ENCODE measurements at regions not wholly inside any gene's neighbourhood (a gene's known extent, or its start where the extent isn't known, plus 50 kb on each side); places are given as distances from the start of the nearest gene placed in this dataset.

DNA sequence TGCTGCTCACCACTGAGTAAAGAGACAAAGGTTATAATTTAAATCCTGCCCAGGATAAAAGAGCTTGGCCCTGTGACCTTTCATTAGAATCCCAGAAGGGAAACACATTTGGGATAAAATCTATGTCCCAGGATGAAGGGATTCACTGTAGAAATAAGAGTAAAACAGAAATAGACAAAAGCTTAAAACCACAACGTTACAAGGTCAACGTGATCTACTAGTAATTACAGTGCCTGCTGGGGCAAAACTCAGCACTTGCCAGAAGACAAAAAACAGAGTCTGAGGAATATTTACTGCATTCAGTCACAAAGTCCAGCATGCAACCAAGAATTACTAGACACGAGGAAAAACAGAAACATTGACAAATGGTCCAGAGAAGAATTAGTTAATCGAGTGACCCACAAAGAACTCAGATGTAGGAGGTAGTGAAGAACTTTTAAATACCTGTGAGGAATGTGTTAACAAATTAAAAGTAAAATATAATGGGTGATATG, 982.3 kb downstream of the GATA3 start:
- TF ChIP-seq, protein P1, sequence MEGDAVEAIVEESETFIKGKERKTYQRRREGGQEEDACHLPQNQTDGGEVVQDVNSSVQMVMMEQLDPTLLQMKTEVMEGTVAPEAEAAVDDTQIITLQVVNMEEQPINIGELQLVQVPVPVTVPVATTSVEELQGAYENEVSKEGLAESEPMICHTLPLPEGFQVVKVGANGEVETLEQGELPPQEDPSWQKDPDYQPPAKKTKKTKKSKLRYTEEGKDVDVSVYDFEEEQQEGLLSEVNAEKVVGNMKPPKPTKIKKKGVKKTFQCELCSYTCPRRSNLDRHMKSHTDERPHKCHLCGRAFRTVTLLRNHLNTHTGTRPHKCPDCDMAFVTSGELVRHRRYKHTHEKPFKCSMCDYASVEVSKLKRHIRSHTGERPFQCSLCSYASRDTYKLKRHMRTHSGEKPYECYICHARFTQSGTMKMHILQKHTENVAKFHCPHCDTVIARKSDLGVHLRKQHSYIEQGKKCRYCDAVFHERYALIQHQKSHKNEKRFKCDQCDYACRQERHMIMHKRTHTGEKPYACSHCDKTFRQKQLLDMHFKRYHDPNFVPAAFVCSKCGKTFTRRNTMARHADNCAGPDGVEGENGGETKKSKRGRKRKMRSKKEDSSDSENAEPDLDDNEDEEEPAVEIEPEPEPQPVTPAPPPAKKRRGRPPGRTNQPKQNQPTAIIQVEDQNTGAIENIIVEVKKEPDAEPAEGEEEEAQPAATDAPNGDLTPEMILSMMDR (IDR thresholded peaks at IDR 0.05; ENCODE audit: control extremely low read depth, extremely low read depth, low read depth, missing control alignments), result no peak
- ChIA-PET POLR2A (no interaction called here), CTCF (interaction anchor here (1.4 kb wide), 1 partner anchor 14 kb away, joined by 4 read pairs; no protein-coding TSS in a partner anchor)
- no peak for DNase-seq (ENCODE audit: extremely low spot score)

DNA sequence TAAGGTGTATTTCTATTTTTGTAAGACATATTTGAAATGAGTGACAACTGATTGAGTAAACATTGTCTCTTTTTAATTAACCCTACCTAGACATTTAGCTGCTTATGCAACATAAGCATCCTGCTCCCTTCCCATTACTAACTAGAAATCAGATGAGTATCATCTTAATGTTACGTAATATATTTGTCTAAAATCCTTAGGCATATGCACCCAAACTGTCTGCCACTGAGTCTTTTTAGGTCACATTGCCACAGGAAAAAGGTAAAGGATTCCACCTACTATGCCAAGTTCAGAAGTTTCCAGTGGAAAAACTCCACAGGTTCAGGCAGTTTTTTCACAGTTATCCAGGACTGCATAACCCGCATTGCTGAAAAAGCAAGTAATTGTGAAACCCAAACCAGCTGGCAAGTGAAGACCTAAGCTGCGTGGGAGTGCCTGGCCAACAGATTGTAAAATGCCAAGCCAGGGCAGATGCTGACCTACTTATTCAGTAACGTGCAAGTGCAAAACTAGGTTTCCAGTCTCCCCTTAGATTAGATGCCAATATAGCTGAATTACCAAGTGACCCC, 983.7 kb downstream of the GATA3 start:
- ChIA-PET CTCF (no interaction called here), POLR2A (no interaction called here)
- no peak for DNase-seq (ENCODE audit: extremely low spot score)
- TF ChIP-seq, protein P1 (IDR thresholded peaks at IDR 0.05; ENCODE audit: control extremely low read depth, extremely low read depth, low read depth, missing control alignments), result no peak

DNA sequence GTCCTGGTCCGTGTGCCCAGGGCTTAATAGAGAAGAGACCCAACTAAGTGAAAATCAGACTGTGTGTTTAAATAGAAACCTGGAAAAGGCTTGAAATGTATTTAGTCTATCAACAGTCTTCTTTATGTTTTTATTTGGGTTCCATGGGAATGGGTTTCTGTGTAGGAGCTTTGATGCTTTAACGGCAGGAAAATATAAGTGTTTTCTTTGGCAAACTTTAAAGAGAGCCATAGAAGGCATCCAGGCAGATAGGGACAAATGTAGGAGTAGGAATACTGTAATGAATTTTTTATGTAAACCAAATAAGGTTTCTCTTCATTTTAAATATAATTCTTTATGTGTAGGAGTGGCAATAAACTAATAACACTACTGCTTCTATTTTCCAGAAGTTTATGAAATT, 989.0 kb downstream of the GATA3 start:
- TF ChIP-seq, protein P1 (IDR thresholded peaks at IDR 0.05; ENCODE audit: control extremely low read depth, extremely low read depth, low read depth, missing control alignments), result no peak
- ChIA-PET POLR2A (no interaction called here), CTCF (no interaction called here)
- no peak for DNase-seq (ENCODE audit: extremely low spot score)

DNA sequence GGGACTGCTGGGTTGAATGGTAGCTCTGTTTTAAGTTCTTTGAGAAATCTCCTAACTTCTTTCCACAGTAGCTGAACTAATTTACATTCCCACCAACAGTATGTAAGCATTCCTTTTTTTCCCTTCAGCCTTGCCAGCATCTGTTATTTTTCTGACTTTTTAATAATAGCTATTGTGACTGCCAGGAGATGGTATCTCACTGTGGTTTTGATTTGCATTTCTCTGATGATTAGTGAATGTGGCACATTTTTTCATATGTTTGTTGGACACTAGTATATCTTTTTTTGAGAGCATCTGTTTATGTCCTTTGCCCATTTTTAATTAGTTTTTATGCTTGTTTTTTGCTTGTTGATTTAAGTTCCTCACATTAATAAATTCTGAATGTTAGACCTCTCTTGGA, 990.8 kb downstream of the GATA3 start:
- ChIA-PET POLR2A (no interaction called here), CTCF (interaction anchor here (1.3 to 1.6 kb wide), 2 partner anchors 12 to 79 kb away, joined by 3 to 7 read pairs; no protein-coding TSS in a partner anchor)
- DNase-seq (ENCODE audit: extremely low spot score), result no peak
- TF ChIP-seq, protein P1 (IDR thresholded peaks at IDR 0.05; ENCODE audit: control extremely low read depth, extremely low read depth, low read depth, missing control alignments), result no peak

DNA sequence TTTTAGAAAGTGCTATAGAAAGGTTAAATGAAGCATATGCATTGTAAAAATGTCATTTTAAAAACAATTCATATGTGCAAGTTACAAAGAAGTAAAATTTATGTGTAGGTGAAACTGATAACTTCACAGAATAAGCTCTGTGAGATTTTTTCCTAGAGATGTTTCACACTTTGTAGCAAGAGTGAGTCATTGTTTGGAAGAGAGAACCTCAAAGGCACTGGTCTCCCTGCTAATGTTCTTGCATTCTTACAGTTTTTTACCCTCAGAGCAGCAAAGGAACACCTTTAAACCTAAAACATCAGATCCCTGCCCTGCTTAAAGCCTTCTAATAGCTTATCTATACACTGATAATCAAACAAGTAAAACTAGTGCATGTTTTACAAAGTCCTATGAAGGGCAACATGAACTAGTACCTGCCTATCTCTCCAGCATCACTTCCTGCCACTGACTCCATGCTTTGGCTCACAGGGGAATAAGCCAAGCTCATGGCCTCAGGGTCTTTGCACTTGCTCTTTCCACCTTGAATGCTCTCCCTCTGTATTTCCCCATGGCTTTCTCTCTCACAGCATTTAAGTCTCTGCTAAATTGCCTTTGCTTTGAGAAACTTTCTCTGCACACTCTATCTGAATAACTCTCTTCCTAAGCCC, 997.0 kb downstream of the GATA3 start:
- no peak for DNase-seq (ENCODE audit: extremely low spot score)
- POLR2A ChIA-PET, result no interaction called here
- TF ChIP-seq, protein P1 (IDR thresholded peaks at IDR 0.05; ENCODE audit: control extremely low read depth, extremely low read depth, low read depth, missing control alignments), result no peak
- CTCF ChIA-PET, result no interaction called here

DNA sequence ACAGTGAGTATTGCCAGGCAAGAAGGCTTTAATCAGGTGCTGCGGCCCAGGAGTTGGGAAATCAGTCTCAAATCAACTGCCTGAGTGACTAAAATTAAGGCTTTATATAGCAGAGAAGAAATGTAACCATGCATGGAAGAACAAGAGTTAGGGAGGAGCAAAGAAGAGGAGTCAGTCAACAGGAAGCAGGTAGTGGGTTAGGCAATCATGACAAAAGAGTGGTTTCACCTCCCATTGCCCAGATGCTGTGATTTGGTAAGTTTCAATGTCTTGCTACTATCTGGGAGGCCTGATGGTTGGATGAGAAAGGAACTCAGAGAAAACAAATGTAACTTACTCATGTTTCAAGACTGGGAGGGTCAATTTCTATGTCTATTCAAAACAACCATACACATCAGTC, 998.3 kb downstream of the GATA3 start:
- ChIA-PET POLR2A (no interaction called here), CTCF (interaction anchor here (1.3 kb wide), 1 partner anchor 32 kb away, joined by 3 read pairs; no protein-coding TSS in a partner anchor)
- TF ChIP-seq, protein P1 (IDR thresholded peaks at IDR 0.05; ENCODE audit: control extremely low read depth, extremely low read depth, low read depth, missing control alignments), result no peak
- no peak for DNase-seq (ENCODE audit: extremely low spot score)
